Stomach smooth muscle (tissue), 2 donors: ENCODE measurements at regions not wholly inside any gene's neighbourhood (a gene's known extent, or its start where the extent isn't known, plus 50 kb on each side); places are given as distances from the start of the nearest gene placed in this dataset.

ENCODE experiments used
- H3K27ac ChIP-seq: one replicate; pipeline ENCODE4 v1.7.0; 2013; ENCODE audit warnings: mild to moderate bottlenecking, low read length, inconsistent platforms
- H3K27me3 ChIP-seq, 2 donors: one replicate each; pipeline ENCODE4 v1.7.0; 2013; ENCODE audit warnings: low read length in 2 of 2; ENCODE audit not compliant: insufficient read depth in 2 of 2, control insufficient read depth in 1 of 2
- H3K36me3 ChIP-seq, 2 donors: one replicate each; pipeline ENCODE4 v1.7.0; 2013; ENCODE audit warnings: low read length in 2 of 2; ENCODE audit not compliant: control insufficient read depth in 2 of 2, insufficient read depth in 2 of 2
- H3K4me1 ChIP-seq: one replicate; pipeline ENCODE4 v1.7.0; 2013; ENCODE audit warnings: low read length; ENCODE audit not compliant: control insufficient read depth, insufficient read depth
- H3K4me3 ChIP-seq, 2 donors: one replicate each; pipeline ENCODE4 v1.7.0; 2013; ENCODE audit warnings: low read length in 2 of 2
- H3K9ac ChIP-seq, 2 donors: one replicate each; pipeline ENCODE4 v1.7.0; 2013; ENCODE audit warnings: low read length in 2 of 2, mild to moderate bottlenecking in 1 of 2
- H3K9me3 ChIP-seq, 2 donors: one replicate each; pipeline ENCODE4 v1.7.0; 2013; ENCODE audit warnings: low read length in 2 of 2; ENCODE audit not compliant: control insufficient read depth in 2 of 2
- donor health status: healthy.
- donor health status: Pancreatic carcinoma.

DNA sequence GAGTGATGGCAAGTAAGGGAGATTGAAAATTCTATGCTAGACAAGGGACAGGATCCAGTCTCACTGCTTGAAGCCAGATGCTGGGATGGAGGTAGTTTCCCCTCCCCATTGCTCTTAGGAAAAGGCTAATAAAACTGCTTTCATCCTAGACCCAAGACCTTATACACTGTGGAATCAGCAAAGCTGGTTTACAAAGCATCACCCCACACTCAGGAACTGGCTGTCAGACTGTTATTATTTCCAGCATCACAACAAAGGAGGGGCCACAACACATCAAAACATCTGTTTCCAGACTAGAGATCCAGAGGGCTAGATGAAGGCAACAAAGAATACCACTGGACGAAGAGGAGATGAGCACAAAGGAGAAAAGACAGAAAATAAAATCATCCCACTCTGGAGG lies 364.6 kb upstream of the PTGER4 start:
- Histone ChIP-seq H3K9ac (no peak overlapping the region), H3K4me3 (no peak overlapping the region), H3K36me3 (no peaks in the 10 kb centered on the region), H3K4me1 (no peaks in the 10 kb centered on the region), H3K9me3 (no peaks in the 10 kb centered on the region), H3K27ac (no peak overlapping the region), H3K27me3 (no peaks in the 10 kb centered on the region)

- no peaks in the 10 kb centered on the region for H3K36me3 ChIP-seq
- H3K9ac ChIP-seq: no peak overlapping the region
- H3K4me3 ChIP-seq: no peak overlapping the region
- no peaks in the 10 kb centered on the region for H3K27me3 ChIP-seq
- no peaks in the 10 kb centered on the region for H3K4me1 ChIP-seq
- no peak overlapping the region for H3K27ac ChIP-seq
- H3K9me3 ChIP-seq: no peaks in the 10 kb centered on the region
Measured at GRCh38 chr5:40314275-40314674, 365.4 kb upstream of the PTGER4 start.

GRCh38 chr5:40312205-40312604 lies 367.5 kb upstream of the PTGER4 start:
- Histone ChIP-seq H3K36me3 (no peaks in the 10 kb centered on the region), H3K9ac (no peak overlapping the region), H3K27me3 (no peaks in the 10 kb centered on the region), H3K4me1 (no peaks in the 10 kb centered on the region), H3K27ac (no peak overlapping the region), H3K4me3 (no peak overlapping the region), H3K9me3 (no peaks in the 10 kb centered on the region)

DNA sequence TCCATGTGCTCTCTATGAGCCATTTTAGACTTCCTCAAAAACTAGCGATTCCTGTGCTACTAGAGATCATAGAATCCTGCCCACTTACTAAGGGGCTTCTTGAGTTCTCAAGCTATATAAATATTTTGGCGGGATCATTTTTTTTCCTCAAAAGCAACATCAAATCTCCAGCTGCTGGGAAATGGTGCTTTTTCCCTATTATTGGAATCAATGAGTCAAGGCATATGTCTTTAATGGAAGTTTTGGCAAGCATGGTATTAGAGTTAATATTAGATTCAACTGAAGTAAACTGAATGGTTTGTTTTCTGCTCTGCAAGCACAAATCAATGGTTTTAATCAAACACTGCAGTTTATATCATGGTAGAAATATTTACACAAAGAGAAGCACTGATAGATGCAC lies 369.9 kb upstream of the PTGER4 start:
- Histone ChIP-seq H3K4me3 (no peak overlapping the region), H3K9me3 (no peaks in the 10 kb centered on the region), H3K36me3 (no peaks in the 10 kb centered on the region), H3K4me1 (no peaks in the 10 kb centered on the region), H3K27me3 (no peaks in the 10 kb centered on the region), H3K9ac (no peak overlapping the region), H3K27ac (no peak overlapping the region)

DNA sequence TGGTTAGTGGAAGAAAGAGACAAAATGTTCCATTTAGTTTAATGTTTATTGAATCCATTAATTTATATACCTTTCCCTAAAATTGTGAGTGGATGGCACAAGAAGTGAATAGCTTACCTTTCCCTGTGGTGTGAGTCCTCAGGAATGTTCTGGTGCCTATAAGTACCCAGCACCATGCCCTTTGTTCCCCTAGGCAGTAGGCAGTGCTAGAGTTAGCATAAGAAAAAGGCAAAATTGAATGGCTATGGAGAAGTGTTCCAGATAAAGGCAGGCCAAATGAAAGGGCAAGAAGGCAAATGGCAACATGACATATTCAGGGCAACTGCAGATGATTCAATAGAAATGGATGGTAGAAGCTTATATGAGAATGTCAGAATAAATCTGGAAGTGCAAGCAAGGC lies 370.8 kb upstream of the PTGER4 start:
- no peaks in the 10 kb centered on the region for H3K9me3 ChIP-seq

DNA sequence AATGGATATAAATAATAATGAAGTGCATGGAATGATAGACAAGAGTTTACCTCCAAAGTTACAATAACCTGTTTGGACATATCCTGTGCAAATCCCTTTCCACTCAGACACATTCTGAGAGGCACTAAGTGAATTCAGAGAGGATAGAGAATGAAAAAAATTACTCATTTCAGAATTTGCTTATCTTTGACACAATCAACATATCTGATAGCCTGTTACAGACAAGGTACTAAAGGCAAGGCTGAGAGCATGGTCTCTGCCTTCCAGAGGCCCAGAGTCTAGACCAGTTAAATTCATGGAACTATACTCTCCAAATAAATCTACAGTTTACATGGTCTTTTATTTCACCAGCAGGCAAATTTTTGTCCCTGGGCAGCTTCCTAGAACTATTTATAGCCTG lies 371.8 kb upstream of the PTGER4 start:
- H3K27me3 ChIP-seq: no peaks in the 10 kb centered on the region
- H3K4me1 ChIP-seq: no peaks in the 10 kb centered on the region
- H3K4me3 ChIP-seq: no peak overlapping the region
- H3K27ac ChIP-seq: no peak overlapping the region
- no peak overlapping the region for H3K9ac ChIP-seq
- H3K9me3 ChIP-seq: no peaks in the 10 kb centered on the region
- no peaks in the 10 kb centered on the region for H3K36me3 ChIP-seq

More for the DNA sequence above, 370.8 kb upstream of the PTGER4 start:
- Histone ChIP-seq H3K9ac (no peak overlapping the region), H3K27me3 (no peaks in the 10 kb centered on the region), H3K4me3 (no peak overlapping the region), H3K27ac (no peak overlapping the region), H3K36me3 (no peaks in the 10 kb centered on the region), H3K4me1 (no peaks in the 10 kb centered on the region)

- Histone ChIP-seq H3K27ac (no peak overlapping the region), H3K4me3 (no peak overlapping the region), H3K27me3 (no peaks in the 10 kb centered on the region), H3K4me1 (no peaks in the 10 kb centered on the region), H3K9me3 (no peaks in the 10 kb centered on the region), H3K36me3 (no peaks in the 10 kb centered on the region), H3K9ac (no peak overlapping the region)
Measured at GRCh38 chr5:40306869-40307487, 372.7 kb upstream of the PTGER4 start.

DNA sequence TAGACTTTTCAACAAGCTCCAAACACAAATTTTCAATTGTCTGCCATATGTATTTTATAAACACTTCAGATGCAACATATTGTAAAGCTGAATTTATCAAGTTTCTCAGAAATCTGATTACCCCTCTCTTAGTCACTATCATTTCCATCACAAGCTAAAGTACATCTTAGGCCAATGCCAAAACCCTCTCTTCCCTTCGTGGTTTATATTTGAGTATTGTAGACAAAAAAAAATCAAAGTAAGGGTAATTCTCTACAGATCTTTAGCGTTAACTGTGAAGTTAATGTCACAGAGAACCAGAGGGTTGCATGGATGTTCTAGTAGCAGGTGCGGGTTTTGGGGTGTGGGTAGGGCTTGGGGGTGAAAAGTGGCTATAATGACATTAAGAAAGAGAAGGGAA lies 387.7 kb upstream of the PTGER4 start:
- no peaks in the 10 kb centered on the region for H3K4me1 ChIP-seq
- no peaks in the 10 kb centered on the region for H3K27me3 ChIP-seq
- H3K36me3 ChIP-seq: no peaks in the 10 kb centered on the region
- H3K9me3 ChIP-seq: no peaks in the 10 kb centered on the region
- no peak overlapping the region for H3K9ac ChIP-seq
- no peak overlapping the region for H3K27ac ChIP-seq
- H3K4me3 ChIP-seq: no peak overlapping the region

DNA sequence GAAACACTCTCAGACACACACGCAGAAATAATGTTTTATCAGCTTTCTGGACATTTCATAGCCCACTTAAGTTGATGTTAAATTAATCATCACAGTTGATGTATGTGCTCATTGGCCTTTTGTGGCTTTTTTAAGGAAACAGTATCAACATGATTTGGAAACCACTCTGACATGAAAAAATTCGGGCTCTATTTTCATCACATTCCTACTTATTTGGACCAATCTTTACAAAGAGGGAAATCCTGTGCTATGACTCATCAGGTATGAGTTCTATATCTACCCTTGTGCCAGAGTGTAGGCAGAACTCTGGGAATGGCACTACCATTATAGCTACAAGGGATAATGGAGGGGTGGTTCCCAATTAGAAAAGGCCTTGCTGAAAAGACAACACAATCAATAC lies 388.4 kb upstream of the PTGER4 start:
- H3K9me3 ChIP-seq: no peaks in the 10 kb centered on the region
- H3K4me1 ChIP-seq: no peaks in the 10 kb centered on the region
- H3K4me3 ChIP-seq: no peak overlapping the region
- no peaks in the 10 kb centered on the region for H3K36me3 ChIP-seq
- no peak overlapping the region for H3K27ac ChIP-seq
- H3K27me3 ChIP-seq: no peaks in the 10 kb centered on the region
- H3K9ac ChIP-seq: no peak overlapping the region

DNA sequence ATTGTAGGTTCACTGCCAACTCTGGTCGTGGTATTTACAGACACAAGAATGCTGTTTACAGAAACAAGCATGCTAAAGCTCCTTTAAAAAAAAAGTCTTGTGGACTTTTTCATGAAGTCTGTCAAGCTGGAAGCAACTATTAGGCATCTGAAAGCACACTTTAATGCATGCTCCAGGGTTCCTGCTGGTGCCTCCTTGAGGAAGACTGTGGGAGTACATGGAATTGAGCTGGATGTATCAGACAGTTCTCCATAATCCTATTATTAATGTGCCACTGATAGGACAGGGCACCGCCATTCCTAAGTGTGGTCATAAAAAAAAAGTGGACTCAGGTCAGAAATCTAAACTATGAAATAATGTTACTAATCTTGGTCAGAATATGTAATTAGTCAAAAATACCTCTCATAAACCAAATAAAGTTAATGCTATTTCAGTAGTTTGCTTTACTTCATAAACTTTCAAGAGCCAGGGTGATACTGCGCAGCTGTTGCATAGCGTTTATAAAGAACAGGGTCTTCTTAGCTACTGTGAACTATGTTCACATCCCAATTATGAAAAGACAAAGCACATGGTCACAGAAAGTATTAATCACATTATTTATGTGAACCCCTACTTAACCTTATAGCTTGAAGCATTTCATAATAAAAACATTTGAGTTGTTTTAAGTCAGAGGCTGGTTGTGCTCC lies 390.8 kb upstream of the PTGER4 start:
- H3K27ac ChIP-seq: no peak overlapping the region
- H3K9me3 ChIP-seq: no peaks in the 10 kb centered on the region
- H3K4me1 ChIP-seq: no peaks in the 10 kb centered on the region
- no peak overlapping the region for H3K9ac ChIP-seq
- no peaks in the 10 kb centered on the region for H3K36me3 ChIP-seq
- H3K4me3 ChIP-seq: no peak overlapping the region
- no peaks in the 10 kb centered on the region for H3K27me3 ChIP-seq

DNA sequence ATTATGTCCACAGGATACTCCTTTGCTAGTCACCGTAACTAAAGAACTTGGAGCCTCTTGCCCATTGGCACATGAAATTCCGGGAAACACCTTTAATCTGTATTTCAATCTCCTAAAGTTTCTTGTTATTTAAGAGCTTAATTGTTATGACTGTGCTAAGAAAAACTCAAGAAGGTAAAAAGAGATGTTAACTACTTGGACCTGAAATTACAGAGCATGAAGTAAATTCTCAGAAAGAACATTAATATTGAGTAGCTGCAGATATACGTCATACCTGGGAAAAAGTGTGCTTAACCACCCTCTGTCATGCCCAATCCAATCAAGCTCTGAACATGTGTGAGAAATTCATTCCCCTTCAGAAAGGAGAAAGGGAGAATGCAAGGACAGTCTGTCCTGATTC lies 394.9 kb upstream of the PTGER4 start:
- H3K9ac ChIP-seq: no peak overlapping the region
- no peak overlapping the region for H3K4me3 ChIP-seq
- no peak overlapping the region for H3K27ac ChIP-seq
- H3K4me1 ChIP-seq: no peaks in the 10 kb centered on the region
- no peaks in the 10 kb centered on the region for H3K9me3 ChIP-seq
- H3K36me3 ChIP-seq: no peaks in the 10 kb centered on the region
- H3K27me3 ChIP-seq: no peaks in the 10 kb centered on the region
